HUDEP-2 (cell line): ENCODE measurements at regions not wholly inside any gene's neighbourhood (a gene's known extent, or its start where the extent isn't known, plus 50 kb on each side); places are given as distances from the start of the nearest gene placed in this dataset.
"Not testable (repeated sequence)": the region's sequence is repeated elsewhere in the genome, so short reads cannot be mapped to it uniquely, and the experiment has no call there.

ENCODE experiments used
- DNase-seq, 76 experiments: peaks; one replicate each; lab custom pipeline; 2025; ENCODE audit not compliant: unreplicated experiment in 76 of 76; lab: John Stamatoyannopoulos, UW

DNA sequence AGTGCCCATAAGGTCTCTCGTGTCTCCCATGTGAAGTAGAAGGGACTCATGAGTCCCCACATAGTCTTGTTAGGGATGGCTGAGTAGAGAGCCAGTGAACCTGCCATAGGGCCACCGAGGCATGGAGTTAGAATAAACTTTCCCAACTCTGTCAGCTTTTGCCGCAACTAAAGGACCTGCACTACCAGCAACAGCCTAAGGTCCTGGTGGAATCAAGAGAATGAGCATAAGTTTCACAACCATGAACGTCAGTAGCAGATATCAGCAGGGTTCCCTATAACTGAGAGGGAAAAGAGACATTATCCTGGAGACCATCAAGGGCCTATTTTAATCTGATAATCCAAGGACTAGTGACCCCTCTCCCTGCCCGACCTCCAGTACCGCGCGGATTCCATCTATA, 60.3 kb upstream of the FNDC3B start:
- no peak for DNase-seq

DNA sequence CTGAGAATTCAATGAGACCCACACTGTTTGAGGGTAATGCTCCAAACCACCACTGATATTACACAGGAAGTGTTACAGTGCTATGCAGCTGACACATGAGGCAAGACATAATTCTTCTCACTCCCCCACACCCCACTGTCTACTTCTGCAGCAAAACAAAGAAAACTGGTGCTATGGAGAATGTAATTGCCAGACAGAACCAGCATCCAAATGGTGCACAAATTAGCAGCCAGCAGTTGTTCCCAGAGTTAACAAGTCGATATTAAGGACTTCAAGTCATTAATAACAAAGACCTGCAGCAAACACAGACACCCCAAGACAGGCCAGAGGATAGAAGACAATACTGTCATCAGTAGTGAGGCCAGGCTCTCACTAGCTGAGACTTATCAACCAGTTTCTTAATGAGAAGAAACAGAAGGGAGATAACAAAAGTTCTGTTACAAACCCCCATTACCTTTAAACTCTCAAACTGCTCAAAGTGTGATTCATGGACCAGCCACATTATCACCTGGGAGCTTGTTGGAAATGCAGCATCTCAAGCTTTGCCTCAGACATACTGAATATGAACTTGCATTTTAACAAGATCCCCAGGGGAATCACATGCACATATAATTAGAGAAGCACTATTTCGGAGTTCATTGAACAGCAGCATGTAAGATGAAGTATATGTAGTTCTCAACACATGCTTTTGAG, 58.7 kb upstream of the FNDC3B start:
- no peak for DNase-seq

DNA sequence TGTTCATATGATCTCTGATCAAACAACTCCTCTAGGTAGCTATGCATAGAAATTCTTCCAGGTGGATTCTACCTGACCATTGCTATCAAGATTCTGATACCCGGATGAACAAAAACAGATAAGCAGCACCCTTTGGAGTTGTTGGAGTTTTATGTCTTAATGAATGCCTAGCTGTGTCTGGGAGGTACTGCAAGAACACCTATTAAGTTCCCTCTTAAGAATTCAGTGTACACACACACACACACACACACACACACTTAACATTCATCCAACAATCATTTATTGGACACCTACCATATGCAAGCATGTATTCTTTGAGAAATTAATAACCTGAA, 58.1 kb upstream of the FNDC3B start:
- no peak for DNase-seq

DNA sequence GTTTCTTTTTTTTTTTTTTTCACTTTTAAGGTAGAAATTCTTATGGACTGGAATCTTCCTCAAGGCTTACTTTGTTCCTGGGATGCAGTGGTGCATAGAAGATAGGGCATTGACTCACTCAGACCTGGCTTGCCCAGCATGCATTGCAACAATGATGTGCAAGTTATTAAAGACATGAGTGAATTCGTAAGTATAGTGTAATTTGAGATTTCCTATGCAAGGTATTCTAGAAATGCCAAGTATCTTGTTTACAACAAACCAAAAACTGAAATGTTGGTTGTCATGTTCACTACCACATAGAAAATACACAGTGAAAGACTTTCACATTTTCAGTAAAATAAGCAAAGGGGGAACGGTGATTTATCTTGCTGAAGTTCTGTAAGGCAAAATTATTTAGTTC, 56.5 kb upstream of the FNDC3B start:
- no peak for DNase-seq

DNA sequence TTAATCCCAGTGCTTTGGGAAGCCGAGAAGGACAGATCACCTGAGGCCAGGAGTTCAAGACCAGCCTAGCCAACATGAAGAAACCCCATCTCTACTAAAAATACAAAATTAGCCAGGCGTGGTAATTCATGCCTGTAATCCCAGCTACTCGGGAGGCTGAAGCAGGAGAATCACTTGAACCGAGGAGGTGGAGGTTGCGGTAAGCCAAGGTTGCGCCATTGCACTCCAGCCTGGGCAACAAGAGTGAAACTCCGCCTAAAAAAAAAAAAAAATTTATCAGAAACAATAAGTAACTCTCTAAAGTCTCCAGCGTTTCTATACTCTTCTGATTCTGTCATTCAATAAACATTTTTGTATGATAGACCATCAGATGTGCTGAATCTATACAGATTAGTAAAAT, 55.7 kb upstream of the FNDC3B start:
- not testable (repeated sequence) for DNase-seq

DNA sequence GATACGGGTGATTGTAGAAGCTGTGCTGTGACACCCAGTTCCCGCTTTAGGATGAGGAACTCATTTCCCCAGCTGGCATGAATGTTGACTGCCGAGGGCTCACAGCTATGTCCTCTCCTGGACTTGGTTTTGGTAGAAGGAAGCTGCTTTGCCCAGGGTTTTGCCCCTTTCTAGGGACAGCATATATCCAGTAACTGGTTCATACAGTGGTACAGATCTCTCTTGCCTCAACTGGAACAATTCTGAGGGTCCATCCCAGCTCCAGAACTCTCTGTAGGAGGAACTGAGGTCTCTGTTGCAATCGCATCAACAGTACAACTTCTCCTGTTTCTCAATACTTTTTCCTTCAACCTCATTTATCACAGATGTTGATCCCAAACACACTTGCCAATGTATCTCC, 54.5 kb upstream of the FNDC3B start:
- no peak for DNase-seq

DNA sequence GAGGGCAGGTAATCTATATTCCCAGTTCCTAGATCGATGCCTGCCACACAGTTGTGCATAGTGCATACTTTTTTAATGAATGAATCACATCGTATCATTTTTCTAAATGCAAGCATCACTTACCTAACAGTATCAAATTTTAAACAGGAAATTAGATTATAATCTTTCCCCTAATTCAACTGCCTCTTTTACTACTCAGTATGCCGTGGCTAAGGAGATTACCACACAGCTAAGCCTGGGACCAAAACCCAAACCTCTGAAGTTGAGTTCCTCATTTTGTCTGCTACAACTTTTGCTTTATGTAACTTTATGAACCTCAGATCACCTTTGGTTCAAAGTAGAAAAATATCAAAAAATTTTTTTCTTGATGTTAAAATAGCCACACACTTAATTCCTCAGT, 53.2 kb upstream of the FNDC3B start:
- DNase-seq, result no peak

DNA sequence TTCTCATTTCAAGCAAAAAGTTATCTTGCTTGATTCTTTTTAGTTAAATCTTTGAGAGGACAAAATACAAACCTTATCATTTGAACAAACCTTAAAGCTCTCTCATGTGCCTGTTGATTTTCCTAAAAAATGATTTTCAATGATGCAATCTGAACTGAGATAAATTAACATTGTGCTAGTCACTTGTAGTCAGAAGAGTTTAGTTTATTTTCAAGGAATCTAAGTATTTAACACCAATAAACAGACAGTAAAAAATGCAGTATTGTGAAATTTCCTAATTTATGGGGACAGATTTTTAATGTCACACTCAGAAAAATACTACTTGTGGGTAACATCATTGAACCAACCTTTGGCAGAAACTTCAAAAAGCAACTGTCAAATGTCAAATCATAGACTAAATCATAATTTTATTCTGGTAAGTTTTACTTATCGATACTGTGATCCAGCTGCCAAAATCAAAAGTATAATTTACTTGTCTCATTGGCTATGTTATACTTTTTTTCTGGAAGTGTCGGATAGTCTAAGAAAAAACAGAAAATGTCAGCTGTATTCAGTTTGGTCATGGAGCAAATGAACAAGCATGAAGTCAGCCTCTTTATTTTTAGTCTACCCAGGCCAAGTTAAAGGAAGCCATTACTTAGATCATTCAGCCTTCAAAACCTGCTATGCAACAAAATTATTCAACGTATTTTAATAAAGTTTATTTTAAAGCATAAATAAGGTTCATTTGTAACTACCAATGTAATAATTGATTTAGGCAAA, 52.4 kb upstream of the FNDC3B start:
- DNase-seq, result no peak
